GM12873 (cell line): ENCODE measurements at regions not wholly inside any gene's neighbourhood (a gene's known extent, or its start where the extent isn't known, plus 50 kb on each side); places are given as distances from the start of the nearest gene placed in this dataset.

Experiments used
- TF ChIP-seq, protein P1 (sequence below): IDR thresholded peaks from 2 replicates; pipeline ENCODE4 v1.5.1; 2012; ENCODE audit warnings: low read depth, mild to moderate bottlenecking, moderate library complexity, low read length, control low read depth; ENCODE audit not compliant: insufficient read depth; ENCODE audit errors: missing control alignments

DNA sequence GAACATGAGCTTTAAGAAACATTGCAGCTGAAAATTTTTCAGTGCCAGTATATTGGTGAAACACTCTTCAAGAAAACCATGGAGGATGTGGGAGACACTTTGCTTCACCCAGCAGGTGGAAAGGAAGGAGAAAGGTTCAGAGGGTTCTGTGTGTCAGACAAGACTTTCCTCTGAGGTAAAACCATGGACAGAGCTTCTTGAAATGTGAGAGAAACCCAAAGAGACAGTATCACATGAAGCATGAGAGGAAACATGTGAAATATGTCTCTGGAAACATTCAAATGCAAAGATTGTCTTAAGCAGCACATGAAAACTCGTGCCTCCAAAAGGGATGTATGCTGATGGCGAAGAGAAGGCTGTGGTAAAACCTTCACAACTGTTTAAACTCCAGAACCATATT, 368.9 kb upstream of the ST8SIA4 start:
- TF ChIP-seq, protein P1, sequence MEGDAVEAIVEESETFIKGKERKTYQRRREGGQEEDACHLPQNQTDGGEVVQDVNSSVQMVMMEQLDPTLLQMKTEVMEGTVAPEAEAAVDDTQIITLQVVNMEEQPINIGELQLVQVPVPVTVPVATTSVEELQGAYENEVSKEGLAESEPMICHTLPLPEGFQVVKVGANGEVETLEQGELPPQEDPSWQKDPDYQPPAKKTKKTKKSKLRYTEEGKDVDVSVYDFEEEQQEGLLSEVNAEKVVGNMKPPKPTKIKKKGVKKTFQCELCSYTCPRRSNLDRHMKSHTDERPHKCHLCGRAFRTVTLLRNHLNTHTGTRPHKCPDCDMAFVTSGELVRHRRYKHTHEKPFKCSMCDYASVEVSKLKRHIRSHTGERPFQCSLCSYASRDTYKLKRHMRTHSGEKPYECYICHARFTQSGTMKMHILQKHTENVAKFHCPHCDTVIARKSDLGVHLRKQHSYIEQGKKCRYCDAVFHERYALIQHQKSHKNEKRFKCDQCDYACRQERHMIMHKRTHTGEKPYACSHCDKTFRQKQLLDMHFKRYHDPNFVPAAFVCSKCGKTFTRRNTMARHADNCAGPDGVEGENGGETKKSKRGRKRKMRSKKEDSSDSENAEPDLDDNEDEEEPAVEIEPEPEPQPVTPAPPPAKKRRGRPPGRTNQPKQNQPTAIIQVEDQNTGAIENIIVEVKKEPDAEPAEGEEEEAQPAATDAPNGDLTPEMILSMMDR: no peak

DNA sequence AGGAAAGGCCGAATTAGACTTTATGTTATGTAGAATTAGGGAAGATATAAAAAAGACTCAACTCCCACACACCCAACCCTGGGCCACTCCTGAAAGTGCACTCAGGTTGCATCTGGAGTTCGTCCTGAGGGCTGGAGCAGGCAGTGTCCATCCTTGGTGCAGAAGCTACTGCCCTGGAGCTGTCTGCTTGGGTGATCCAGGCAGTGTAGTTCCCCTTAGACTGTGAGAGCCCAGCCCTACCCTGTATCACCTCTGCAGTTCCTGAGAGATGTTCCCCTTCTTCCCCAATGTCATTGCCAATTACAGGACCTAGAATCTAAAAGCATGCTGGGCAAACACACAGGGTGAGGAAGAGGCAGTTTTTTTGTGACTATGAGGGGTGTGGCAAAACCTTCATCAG, 368.3 kb upstream of the ST8SIA4 start:
- TF ChIP-seq, protein P1: no peak

DNA sequence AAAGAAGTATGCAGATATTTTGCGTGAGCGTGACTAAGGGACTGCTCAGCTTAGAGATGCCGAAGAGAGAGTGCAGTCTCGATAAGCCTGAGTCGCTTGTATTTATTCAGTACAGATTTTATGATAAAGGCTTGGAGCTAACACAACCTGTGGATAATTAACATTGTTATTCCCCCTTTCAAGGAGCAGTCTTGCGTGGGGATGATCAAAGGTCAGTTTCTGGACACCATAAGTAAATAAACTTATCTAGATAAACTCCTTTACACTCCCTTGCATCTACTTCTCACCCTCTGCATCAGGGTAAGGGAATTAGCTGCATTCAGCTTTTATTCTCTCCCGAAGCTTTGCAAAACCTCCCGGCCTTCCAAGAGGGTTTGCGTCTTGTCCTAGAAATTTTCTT, 357.8 kb upstream of the ST8SIA4 start:
- TF ChIP-seq, protein P1: no peak

- TF ChIP-seq, protein P1: no peak
Measured at GRCh38 chr5:101253096-101253495, 350.0 kb upstream of the ST8SIA4 start.

GRCh38 chr5:101244621-101245020, 341.5 kb upstream of the ST8SIA4 start:
- TF ChIP-seq, protein P1: no peak

- TF ChIP-seq, protein P1: no peak
Measured at GRCh38 chr5:101212942-101213514, 309.9 kb upstream of the ST8SIA4 start.

GRCh38 chr5:101206534-101206933, 303.5 kb upstream of the ST8SIA4 start:
- TF ChIP-seq, protein P1: no peak
